ENCODE measurements at regions not wholly inside any gene's neighbourhood (a gene's known extent, or its start where the extent isn't known, plus 50 kb on each side); places are given as distances from the start of the nearest gene placed in this dataset.

DNA sequence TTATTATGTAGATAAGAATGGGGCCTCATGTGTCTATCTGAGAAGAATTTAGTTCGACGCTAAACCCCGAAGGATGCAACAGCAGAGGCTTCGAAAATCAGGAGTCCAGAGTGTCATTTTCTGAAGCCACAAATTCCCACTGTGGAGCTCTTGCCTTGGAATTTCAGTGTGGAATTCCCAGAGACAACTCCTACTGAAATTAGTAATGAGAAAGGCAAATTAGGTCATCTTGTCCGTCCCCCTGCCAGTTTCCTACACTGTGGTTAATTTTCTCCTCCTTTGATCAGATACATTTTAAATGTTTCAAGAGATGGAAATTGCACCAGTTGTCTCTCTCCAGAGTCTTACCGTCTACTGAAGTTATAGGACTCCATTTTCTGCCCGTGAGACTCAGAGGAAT lies 633.6 kb downstream of the BNC2 start:
- DNase-seq (ENCODE audit: low read depth in 3 of 3): no peak

DNA sequence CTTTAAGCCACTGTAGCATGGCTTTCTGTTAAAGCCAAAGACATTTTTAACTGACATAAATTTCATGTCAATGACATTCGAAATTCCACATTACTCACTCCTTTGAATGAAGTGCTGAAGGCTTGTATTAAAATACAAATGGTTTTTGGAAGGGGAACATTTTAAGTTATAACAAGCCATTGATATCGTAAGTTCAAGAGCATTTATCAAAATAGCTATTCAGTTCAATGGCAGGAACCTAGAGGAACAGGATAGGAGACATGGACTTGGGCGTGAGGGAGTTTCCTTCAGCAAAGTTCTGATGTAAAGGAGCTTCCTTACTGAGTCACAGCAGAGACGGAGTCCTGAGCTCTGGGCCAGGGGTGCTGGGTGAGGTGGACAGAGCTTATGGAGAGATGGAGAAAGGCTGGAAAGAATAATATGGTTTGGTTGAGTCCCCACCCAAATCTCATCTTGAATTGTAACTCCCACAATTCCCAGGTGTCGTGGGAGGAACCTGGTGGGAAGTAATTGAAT lies 631.8 kb downstream of the BNC2 start:
- DNase-seq (ENCODE audit: low read depth in 3 of 3): no peak

DNA sequence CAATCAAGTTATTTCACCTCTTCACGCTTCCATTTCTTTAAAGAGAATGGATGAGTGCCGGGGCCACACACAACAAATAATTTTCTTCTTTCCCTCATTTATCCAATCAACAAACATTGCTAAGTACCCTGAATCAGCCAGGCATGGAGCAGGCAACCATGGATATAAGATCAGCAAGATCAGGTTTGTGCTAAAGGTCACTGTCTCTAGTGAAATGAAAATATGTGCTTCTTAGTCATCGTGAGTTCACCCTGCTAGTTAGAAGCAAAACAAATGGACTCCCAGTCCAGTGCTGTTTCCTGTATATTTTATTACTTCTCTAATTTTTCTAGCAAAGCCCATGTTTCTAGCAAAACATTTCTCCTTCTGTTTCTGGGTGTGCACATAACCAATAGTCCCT lies 629.2 kb downstream of the BNC2 start:
- no peak for DNase-seq (ENCODE audit: low read depth in 3 of 3)

DNA sequence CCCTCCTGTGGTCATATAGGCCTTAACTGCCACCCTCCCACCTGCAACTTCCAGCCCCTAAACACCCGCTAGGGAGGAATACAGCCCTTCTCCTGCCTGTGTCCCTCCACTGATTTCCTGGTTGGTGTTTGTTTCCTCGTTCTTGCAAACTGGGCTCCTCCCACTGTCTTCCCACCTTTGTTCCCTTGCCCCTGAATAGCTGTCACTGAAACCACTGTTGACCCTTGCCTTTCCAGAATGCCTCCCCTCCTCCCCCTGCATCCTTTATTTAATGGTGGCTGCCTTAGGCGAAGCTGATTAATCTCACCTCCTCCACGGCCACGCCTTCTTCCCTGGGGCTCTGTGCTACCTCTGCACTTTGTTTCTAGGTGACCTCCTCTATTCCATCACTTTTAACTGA lies 626.7 kb downstream of the BNC2 start:
- DNase-seq (ENCODE audit: low read depth in 3 of 3): no peak

DNA sequence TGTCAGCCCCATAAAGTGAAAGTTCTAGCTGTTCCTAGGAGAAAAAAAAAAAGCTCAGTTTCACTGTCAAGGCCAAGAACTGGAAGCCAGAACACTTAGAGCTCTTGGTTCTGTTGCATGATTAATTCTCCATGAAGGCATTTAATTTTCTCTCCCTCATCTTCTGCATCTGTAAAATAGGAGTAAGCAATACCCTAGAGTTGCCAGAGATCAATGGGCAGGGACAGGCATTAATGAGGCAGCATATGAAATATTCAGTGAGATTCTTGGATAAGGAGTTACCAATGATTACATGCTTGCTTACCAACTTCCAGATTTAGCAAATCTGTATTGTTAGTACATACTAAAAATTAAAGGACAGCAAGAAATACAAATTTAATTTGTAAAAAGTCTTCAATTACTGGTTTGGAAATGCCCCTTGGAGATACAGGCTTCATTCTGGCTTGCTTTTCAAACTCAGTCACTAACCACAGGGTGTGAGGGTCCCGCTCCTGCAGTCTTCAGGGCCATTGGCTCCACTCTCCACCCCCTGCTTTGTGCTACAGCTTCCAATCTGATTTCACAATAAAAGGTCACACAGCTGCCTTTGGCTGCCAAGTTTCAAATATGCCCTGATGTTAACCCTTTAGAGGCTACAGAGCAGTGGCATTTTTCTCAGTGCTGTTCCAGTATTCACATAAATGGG lies 624.6 kb downstream of the BNC2 start:
- no peak for DNase-seq (ENCODE audit: low read depth in 3 of 3)

DNA sequence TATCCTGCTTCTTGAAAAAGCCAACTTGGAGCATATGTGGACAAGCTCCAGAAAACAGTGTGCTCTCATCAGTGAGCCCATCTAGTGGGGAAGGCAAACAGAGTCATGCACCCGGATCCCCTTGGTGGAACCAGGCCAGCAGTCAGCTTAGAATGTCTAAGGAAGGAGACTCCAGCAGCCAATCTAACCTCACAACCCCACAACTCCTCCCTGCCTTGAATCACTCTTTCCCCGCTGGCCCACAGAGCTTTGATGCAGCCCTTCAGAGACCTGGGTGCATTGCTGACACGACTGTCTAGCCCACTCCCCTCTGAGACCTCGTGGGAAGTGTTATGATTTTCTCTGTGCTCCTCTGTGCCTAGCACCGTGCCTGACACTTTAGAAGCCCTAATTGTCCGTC lies 623.7 kb downstream of the BNC2 start:
- DNase-seq (ENCODE audit: low read depth in 3 of 3): no peak

DNA sequence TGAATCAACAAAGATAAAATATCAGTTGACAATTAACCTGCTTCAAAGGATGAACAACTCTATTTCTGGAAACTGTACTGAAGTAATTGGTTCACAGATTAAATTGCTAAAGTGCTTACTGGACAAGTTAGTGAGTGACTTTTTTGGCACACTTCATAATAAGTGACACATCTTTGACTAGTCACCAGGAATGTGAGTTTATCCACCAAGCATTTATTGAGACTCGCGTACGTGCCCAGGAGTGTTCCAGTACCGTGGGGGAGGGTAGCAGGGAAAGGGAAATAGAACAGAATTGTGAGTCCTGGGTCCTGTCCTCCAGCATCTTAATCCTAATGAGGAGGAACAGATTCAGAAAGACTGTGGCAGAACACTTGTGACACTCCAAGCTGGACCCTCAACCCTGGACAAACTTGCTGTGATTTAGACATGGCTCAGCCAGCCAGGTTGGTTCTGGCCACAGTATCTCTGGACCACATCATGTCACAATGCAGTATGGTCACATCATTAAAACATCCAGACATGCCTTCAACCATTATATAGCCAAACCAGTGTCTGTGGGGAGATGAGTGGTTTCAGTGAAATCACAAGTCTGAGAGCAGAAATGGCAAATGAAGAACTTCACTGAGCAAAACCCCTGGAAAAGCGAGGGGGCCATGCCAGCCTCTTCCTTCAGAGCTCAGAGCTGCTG lies 623.1 kb downstream of the BNC2 start:
- DNase-seq (ENCODE audit: low read depth in 3 of 3): no peak

DNA sequence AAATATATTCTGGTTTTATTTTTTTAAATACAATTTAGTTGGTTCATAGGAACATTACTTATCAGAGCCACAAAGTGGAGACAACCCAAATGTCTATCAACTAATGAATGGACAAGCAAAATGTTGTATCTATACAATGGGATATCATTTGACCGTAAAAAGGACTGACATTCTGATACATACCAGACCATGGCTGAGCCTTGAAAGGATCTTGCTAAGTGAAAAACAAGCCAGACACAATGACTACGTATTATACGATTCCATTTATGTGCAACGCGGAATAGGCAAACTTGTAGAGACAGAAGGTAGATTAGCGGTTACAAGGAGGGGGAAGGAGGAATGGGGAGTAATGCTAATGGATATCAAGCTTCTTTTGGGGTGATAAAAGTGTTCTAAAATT lies 621.6 kb downstream of the BNC2 start:
- no peak for DNase-seq (ENCODE audit: low read depth in 3 of 3)

DNA sequence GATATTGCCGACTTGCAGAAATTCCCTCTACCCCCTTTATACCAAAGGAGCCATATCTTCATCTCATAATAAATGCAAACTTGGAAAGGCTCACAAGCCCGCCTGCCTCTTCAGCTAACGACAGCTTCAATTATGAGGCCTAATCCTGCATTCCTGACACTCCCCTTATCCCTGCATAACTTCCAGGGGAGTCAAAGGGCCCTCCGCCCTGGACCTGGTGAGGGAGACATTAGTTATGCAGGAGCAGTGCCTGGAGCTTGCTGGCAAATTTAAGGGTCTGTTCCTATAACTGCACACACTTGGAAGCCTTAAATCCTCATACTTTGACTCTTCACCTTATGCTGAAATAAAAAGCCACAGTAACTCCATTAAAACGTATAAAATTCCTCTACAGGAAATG lies 617.9 kb downstream of the BNC2 start:
- DNase-seq (ENCODE audit: low read depth in 3 of 3): no peak

DNA sequence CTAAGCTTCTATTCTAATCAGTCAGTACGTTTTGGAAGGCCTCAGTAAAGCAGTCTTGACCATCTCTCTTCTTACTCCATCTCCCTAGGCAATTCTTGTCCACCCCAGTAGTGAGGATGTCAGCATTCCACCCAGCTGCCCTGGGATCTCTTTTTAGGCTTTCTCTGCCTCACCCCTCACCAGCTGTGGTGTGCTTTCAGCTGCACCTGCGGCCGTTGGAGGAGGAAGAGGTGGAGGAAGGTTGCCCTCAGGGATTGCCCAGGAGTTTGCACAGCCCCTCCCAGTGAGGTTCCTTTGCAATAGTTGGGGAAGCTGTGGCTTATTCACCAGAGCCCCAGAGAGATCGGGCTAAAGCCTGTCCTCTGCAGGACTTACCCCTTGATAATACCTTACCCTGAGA lies 615.8 kb downstream of the BNC2 start:
- no peak for DNase-seq (ENCODE audit: low read depth in 3 of 3)

DNA sequence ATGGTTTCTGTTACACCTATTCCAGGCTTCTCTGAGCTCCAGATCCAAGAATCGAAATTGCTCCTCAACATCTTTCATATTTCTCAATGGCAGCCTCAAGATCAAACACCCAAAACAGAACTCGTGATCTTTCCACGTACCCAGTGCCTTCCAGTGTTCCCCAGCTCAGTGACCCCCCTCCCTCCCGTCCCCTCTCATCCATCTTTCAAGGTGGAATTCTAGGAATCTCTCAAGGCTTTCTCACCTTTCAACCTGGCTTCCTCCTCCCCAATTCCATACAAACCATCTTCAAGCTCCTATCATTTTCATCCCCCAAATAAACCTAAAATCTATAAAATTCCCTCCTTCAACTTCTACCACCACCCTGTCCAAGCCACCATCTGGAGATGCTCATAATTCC lies 615.3 kb downstream of the BNC2 start:
- DNase-seq (ENCODE audit: low read depth in 3 of 3): no peak

DNA sequence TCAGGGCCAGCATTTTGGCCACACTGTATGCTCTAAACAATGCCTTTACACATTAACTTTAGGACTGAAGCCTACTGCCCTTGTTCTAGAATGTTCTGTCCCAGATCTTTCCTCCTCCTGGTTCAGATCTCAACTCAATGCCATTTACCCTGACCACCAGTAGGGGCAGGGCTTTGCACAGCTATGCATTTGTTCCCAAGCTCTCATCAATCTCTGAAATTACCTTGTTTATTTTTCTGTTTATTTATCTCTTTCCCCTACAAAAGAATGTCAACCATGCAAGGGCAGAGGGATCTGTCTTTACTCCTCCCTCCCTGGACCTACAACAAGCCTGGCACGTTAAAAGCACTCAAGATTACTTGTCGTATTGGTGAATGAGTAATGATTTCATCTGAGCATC lies 612.9 kb downstream of the BNC2 start:
- DNase-seq (ENCODE audit: low read depth in 3 of 3): no peak

DNA sequence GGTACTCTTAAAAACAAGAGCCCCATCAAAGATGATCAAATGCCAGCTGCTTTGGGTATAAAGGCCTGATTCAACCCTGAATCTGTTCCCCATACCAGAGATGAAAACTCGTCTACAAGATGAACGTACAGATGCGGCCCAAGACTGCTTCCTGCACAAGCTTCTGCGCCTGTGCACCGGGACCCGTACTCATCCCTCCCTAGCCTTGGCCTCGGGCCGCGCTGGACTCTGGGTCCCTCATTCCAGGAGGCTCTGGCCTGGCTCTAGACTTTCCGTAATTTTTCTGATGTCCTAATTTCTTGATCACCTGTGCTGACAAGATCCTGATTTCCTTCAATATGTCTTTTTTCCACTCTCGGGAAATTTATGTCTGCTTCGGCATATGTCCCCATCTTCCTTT lies 612.3 kb downstream of the BNC2 start:
- DNase-seq (ENCODE audit: low read depth in 3 of 3): no peak

DNA sequence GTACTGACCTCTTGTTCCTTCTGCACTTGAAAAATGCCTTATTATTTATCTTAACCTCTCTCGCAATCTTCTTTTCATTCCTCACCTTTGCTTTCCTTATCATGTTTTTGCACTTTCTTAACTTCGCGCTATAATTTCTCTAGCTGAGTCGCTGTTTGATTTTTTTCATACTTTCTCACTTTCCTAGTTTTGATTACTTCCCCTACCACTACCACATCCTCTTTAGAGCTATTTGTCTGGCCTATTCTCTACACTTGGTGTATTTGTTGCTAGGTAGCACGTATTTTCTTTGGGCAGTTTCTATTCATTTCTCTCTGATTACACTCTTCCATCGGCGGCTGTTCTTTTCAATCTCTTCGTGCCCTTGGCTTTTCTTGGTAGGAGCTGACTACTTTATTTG lies 611.8 kb downstream of the BNC2 start:
- no peak for DNase-seq (ENCODE audit: low read depth in 3 of 3)

DNA sequence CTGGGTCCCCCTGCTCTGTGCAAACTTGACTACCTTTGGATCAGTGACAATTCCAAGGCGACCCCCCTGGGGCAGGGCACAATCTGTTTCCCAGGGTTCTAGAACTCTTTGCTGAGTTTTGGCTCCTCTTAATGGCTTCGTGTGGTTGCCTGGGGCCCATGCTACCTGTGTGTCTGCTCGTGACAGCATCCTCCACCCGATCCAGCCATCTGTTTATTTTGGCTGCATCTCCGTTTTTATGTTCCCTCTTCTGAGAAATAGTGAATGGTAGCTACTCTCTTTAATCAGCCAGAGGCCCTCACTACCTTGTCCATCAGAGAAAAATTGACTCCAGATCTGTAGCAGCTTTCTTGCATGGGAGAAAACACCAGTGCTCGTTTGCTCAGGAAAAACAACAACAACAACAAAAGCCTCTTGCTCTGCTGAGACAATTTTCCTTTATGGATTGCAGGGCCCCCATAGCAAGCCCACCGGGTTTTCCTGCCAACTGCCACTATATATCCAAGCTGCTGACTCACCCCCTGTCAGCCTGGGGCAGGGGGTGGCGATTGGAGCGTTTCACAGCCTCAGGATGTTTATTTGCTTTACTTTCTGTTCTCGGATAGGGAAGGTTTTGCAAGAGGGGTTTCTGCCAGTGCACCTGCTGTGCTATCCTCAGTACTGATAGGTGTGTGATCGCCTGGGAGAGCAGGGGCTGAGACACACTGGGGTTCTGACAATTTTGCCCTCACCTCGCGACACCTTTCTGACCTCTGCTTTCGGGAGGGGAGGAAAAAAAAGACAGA lies 607.8 kb downstream of the BNC2 start:
- DNase-seq (ENCODE audit: low read depth in 3 of 3): no peak

DNA sequence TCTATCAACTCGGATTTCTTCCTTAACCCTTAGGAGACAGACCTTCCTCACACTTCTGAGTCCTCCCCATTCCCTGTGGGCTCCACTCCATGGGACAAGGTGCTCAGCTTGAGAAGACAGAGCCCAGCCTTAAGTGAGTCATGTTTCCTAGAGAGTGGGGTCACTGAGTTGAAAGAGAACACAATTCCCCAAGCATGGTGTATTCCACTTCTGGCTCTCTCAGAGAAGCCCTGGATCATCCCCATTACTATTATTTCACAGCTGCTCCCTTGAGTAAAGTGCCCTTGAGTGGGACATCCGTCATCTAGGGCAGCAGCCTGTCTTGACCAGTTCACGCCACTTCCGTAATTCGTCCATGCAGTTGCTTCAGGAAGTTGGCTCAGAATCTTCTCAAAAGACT lies 604.8 kb downstream of the BNC2 start:
- DNase-seq (ENCODE audit: low read depth in 3 of 3): no peak

DNA sequence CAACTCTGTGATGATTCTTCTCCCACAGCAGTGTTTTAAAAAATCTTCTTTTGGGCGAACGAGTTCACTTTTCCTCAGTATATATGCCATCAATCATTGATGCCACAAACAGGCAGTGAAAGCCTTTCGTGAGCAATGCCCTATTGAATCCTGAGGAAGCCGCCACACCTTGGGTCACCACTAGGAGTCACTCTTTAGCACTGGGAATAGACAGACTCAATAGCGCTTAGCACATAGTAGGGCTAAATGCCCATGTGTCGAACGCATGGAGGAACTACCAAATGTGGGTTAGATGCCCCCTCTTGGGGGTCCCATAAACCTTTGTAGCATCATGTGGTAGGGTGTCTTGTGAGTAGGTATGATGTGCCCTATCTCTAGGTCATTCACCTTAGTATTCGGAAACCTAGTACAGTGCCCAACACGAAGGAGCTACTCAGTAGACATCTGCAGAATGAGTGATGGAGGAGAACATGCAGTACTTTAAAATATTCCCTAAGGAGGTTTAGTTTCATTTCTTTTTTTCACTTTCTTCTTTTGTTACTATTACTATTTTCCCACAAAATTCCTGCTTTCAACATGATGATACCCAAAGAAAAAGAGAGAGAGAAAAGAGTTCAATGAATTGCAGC lies 603.7 kb downstream of the BNC2 start:
- DNase-seq (ENCODE audit: low read depth in 3 of 3): no peak

DNA sequence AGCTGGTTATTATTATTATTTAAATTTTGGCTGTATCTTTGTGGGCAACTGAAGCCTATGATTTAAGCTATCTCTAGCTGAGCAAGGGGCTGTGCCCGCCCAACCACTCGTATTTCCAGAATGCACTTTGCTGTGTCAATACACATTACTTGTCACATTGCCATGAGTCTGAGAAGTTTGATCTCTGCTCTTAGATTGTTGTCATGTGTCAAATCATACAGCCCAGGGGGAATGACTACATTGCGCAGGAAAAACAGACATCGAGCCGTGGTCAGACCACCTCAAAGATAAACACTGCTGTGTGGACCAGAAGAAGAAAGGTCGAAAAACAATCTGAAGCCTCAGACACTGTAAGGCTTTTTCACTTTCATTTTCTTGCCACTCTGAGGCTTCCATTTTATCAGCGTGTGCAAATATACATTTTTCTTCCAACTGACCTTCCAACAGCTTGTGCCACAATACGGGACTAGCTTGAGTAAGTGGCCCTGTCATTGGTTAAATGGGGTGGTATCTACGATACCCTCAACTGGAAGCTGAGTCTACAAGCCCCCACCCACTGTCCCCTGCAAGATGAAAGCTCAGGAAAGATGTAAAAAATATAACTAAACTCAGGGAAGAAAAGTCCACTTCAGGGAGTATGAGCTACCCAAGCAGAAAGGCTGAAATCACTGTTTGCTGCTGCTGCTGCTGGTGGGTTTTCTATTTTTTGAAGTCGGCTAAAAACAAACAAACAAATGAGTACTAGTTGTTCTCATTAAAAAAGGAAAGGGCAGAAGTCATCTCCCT lies 603.0 kb downstream of the BNC2 start:
- DNase-seq (ENCODE audit: low read depth in 3 of 3): no peak

DNA sequence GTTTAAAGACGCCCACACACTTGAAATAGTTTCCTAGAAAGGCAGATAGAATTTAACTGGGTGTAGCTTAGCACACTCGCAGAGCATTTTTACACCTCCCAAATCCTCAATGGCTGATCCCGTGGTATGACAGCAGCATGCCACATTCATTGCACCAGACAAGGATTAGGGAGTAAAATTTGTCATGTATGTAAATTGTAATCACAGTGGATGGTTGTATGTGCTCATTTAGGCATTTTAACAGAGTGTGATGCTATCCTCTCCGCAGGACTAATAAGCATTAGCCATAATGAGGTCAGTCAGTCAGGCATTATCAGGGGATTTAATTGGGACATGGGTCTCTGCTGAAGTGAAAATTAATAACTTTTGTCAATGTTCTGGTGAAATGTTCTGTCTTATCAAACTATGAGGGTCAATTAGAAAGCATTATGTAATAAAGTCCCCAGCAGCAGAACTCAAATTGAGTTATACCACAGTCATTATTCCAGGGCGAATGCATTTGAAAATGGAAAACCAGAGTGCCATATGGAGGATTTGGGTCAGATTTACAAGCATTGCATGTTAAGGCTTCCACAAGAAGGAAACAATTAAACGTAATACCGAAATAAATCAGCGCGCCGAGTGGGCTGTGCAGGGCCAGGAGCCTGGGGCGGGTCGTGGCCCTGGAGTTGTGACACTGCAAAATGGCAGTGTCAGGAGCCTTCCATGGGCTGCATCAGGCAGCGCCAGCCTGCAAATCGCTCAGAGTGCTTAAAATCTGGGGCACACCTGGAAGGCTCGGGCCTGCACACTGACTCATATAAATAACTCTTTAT lies 602.2 kb downstream of the BNC2 start:
- no peak for DNase-seq (ENCODE audit: low read depth in 3 of 3)

DNA sequence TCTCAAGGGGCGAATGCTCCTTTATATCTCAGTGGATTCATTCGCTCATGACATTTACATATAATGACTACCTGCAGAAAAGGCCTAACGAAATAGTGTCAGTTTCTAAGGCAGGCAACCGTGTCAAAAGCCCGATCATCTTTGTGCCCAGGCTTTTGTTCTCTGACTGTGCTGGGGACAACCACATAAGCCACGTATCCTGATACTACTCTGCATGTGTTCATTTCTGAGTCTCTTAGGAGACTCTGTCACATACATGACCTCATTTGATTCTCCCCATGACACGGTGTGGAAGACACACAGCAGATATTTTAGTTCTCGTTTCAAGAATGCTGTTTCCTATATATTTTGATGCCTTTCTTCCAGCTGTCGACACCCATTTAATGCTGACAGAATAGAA lies 598.5 kb downstream of the BNC2 start:
- DNase-seq (ENCODE audit: low read depth in 3 of 3): no peak

DNA sequence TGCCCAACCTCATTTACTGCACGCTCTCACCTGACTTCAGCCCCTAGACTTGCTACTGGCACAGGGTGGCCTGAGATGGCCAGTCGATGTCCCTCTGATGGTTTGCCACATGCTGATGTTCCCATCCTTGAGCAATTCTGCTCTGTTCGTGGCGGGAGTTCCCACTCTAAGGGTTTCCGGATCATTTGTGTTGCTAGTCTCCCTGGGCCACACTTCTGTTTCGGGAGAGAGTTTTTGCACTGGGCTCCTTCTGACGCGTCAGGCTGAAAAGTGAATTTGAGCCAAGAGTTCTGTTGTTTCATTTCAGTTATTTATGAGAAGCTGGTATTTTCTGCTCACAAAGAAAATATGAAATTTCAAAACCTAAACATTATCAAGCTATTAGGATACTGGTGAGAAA lies 597.7 kb downstream of the BNC2 start:
- no peak for DNase-seq (ENCODE audit: low read depth in 3 of 3)

All from stimulated activated CD4-positive, alpha-beta T cell treated with anti-CD3 and anti-CD28 coated beads, TNF-alpha, amount 100 ng/mL, for 48 hours (primary cell).